Stimulated activated CD8-positive, alpha-beta memory T cell treated with anti-CD3 and anti-CD28 coated beads, Interleukin-12 subunit alpha, Interleukin-12 subunit beta, amount 100 ng/mL, for 1 hour (primary cell): ENCODE measurements at regions not wholly inside any gene's neighbourhood (a gene's known extent, or its start where the extent isn't known, plus 50 kb on each side); places are given as distances from the start of the nearest gene placed in this dataset.

ENCODE experiments used
- DNase-seq: peaks from one replicate; pipeline ENCODE4 v3.0.0-alpha.2; 2020; ENCODE audit warnings: low read depth

- DNase-seq, result no peak
Measured at GRCh38 chr13:33372251-33372919, 86.8 kb upstream of the STARD13 start.

- DNase-seq, result no peak
Measured at GRCh38 chr13:33373624-33374023, 88.1 kb upstream of the STARD13 start.

GRCh38 chr13:33375421-33375820, 89.9 kb upstream of the STARD13 start:
- DNase-seq, result no peak

- DNase-seq, result no peak
Measured at GRCh38 chr13:33376212-33376611, 90.7 kb upstream of the STARD13 start.

GRCh38 chr13:33377411-33377810, 91.9 kb upstream of the STARD13 start:
- DNase-seq, result no peak

- no peak for DNase-seq
Measured at GRCh38 chr13:33377825-33378224, 92.3 kb upstream of the STARD13 start.

- no peak for DNase-seq
Measured at GRCh38 chr13:33379608-33380007, 94.1 kb upstream of the STARD13 start.

- no peak for DNase-seq
Measured at GRCh38 chr13:33380487-33381079, 95.0 kb upstream of the STARD13 start.

GRCh38 chr13:33381180-33381579, 95.6 kb upstream of the STARD13 start:
- DNase-seq, result no peak

GRCh38 chr13:33381906-33382305, 96.4 kb upstream of the STARD13 start:
- DNase-seq, result no peak

GRCh38 chr13:33383724-33384577, 98.4 kb upstream of the STARD13 start:
- no peak for DNase-seq

GRCh38 chr13:33388286-33388998, 102.9 kb upstream of the STARD13 start:
- no peak for DNase-seq

GRCh38 chr13:33392794-33393405, 107.3 kb upstream of the STARD13 start:
- no peak for DNase-seq

GRCh38 chr13:33394294-33394932, 108.9 kb upstream of the STARD13 start:
- DNase-seq, result no peak

GRCh38 chr13:33401238-33401637, 115.7 kb upstream of the STARD13 start:
- no peak for DNase-seq

- DNase-seq, result no peak
Measured at GRCh38 chr13:33402975-33403374, 117.4 kb upstream of the STARD13 start.

- no peak for DNase-seq
Measured at GRCh38 chr13:33403807-33404362, 118.3 kb upstream of the STARD13 start.

GRCh38 chr13:33405371-33405770, 119.8 kb upstream of the STARD13 start:
- no peak for DNase-seq

- DNase-seq, result no peak
Measured at GRCh38 chr13:33409673-33410510, 124.3 kb upstream of the STARD13 start.

GRCh38 chr13:33410619-33411018, 125.1 kb upstream of the STARD13 start:
- DNase-seq, result no peak
